H1 (cell line): ENCODE measurements at regions not wholly inside any gene's neighbourhood (a gene's known extent, or its start where the extent isn't known, plus 50 kb on each side); places are given as distances from the start of the nearest gene placed in this dataset.

ENCODE experiments used
- CTCF ChIA-PET: fragments of 300-600 bp; sonication (Branson Sonifier 250); formaldehyde crosslinking; loops from one replicate; lab custom pipeline; 2021; ENCODE audit not compliant: partially characterized antibody; lab: Charles Lee
- POLR2A ChIA-PET: fragments of 300-600 bp; sonication (Branson Sonifier 250); formaldehyde crosslinking; loops from one replicate; lab custom pipeline; 2021; ENCODE audit warnings: inconsistent platforms; ENCODE audit not compliant: partially characterized antibody; lab: Charles Lee
- DNase-seq, 2 experiments: peaks; one replicate each; pipeline versions ENCODE4 v3.0.0 to v3.0.0-alpha.2; 2010 to 2022; ENCODE audit warnings: low spot score in 2 of 2, low read depth in 1 of 2, mixed read lengths in 1 of 2
- FAIRE-seq: peaks from 2 replicates; lab custom pipeline; 2011; peaks lifted over from hg19 to GRCh38; lab: Jason Lieb, UNC
- H2AFZ ChIP-seq: 2 replicates; pipeline ENCODE4 v1.8.1; 2012; ENCODE audit warnings: low read length, inconsistent platforms
- H2AK5ac ChIP-seq: 2 replicates; pipeline ENCODE4 v1.6.1; 2013; ENCODE audit warnings: low read depth, low read length
- H2BK120ac ChIP-seq: replicated peaks from 2 replicates; pipeline ENCODE3; 2013; ENCODE audit warnings: low read depth, low read length, inconsistent platforms
- H2BK12ac ChIP-seq: 2 replicates; pipeline ENCODE4 v1.6.1; 2013; ENCODE audit warnings: low read depth, low read length
- H2BK15ac ChIP-seq: 2 replicates; pipeline ENCODE4 v1.6.1; 2013; ENCODE audit warnings: low read length
- H2BK20ac ChIP-seq: 2 replicates; pipeline ENCODE4 v1.6.1; 2013; ENCODE audit warnings: low read length
- H2BK5ac ChIP-seq: 2 replicates; pipeline ENCODE4 v1.6.1; 2013; ENCODE audit warnings: low read depth, low read length
- H3K14ac ChIP-seq: 2 replicates; pipeline ENCODE4 v1.6.1; 2013; ENCODE audit warnings: inconsistent platforms; ENCODE audit not compliant: insufficient read length
- H3K18ac ChIP-seq: 2 replicates; pipeline ENCODE4 v1.6.1; 2013; ENCODE audit warnings: low read length; ENCODE audit errors: extremely low read depth
- H3K23ac ChIP-seq: 2 replicates; pipeline ENCODE4 v1.6.1; 2013; ENCODE audit warnings: inconsistent platforms; ENCODE audit not compliant: insufficient read length
- H3K23me2 ChIP-seq: 2 replicates; pipeline ENCODE4 v1.6.1; 2013; ENCODE audit warnings: low read depth, low read length
- H3K27ac ChIP-seq: 2 replicates; pipeline ENCODE4 v1.6.1; 2011; ENCODE audit warnings: low read depth, low read length, inconsistent platforms
- H3K27me3 ChIP-seq, 4 experiments: replicated peaks in 1 of 4; 1 replicate in 1 of 4; 2 replicates in 3 of 4; pipeline versions ENCODE4 v1.6.1 to v1.8.1; 2011 to 2013; ENCODE audit warnings: low read length in 3 of 4, mild to moderate bottlenecking in 3 of 4, inconsistent platforms in 2 of 4, mixed read lengths in 2 of 4, moderate library complexity in 1 of 4; ENCODE audit not compliant: control insufficient read depth in 3 of 4, insufficient read depth in 3 of 4; ENCODE audit errors: extremely low read depth in 1 of 4
- H3K36me3 ChIP-seq, 4 experiments: 2 replicates each; pipeline versions ENCODE4 v1.6.1 to v1.8.1; 2011 to 2013; ENCODE audit warnings: mild to moderate bottlenecking in 4 of 4, low read length in 3 of 4, moderate library complexity in 2 of 4, control low read depth in 1 of 4, inconsistent platforms in 1 of 4; ENCODE audit not compliant: insufficient read depth in 4 of 4, control insufficient read depth in 2 of 4
- H3K4ac ChIP-seq: replicated peaks from 2 replicates; pipeline ENCODE3; 2013; ENCODE audit warnings: low read length, low read depth, mixed read lengths, inconsistent platforms; ENCODE audit not compliant: insufficient read length
- H3K4me1 ChIP-seq, 4 experiments: replicated peaks in 1 of 4; 1 replicate in 1 of 4; 2 replicates in 3 of 4; pipeline versions ENCODE4 v1.6.1 to v1.8.1; 2011 to 2013; ENCODE audit warnings: low read length in 3 of 4, inconsistent platforms in 2 of 4, mixed read lengths in 1 of 4; ENCODE audit not compliant: insufficient read depth in 4 of 4, control insufficient read depth in 3 of 4
- H3K4me2 ChIP-seq, 2 experiments: 2 replicates each; pipeline versions ENCODE4 v1.6.1 to v1.8.1; 2011 to 2013; ENCODE audit warnings: low read depth in 2 of 2, low read length in 2 of 2, control low read depth in 1 of 2, inconsistent platforms in 1 of 2, mild to moderate bottlenecking in 1 of 2; ENCODE audit not compliant: insufficient read depth in 1 of 2
- H3K4me3 ChIP-seq, 4 experiments: fragments of 200-600, 300-600 bp in 1 of 4; sonication (generic), shearing (Covaris generic), sonication (Bioruptor Twin) in 1 of 4; 2 replicates each; pipeline versions ENCODE4 v1.5.1 to v1.8.1; 2011 to 2016; ENCODE audit warnings: low read length in 4 of 4, low read depth in 3 of 4, control low read depth in 2 of 4, inconsistent platforms in 2 of 4, mild to moderate bottlenecking in 2 of 4, mixed read lengths in 1 of 4, moderate library complexity in 1 of 4; ENCODE audit not compliant: insufficient read depth in 2 of 4; ENCODE audit errors: extremely low read depth in 1 of 4
- H3K56ac ChIP-seq: replicated peaks from 2 replicates; pipeline ENCODE3; 2013; ENCODE audit warnings: low read depth, mild to moderate bottlenecking, mixed read lengths, low read length, inconsistent platforms; ENCODE audit not compliant: insufficient read length
- H3K79me1 ChIP-seq: 2 replicates; pipeline ENCODE4 v1.6.1; 2013; ENCODE audit warnings: low read depth, low read length, control low read depth
- H3K79me2 ChIP-seq, 2 experiments: 2 replicates each; pipeline versions ENCODE4 v1.6.1 to v1.8.1; 2012 to 2013; ENCODE audit warnings: low read length in 2 of 2, mild to moderate bottlenecking in 2 of 2, inconsistent platforms in 1 of 2; ENCODE audit not compliant: insufficient read depth in 2 of 2, control insufficient read depth in 1 of 2
- H3K9ac ChIP-seq, 4 experiments: replicated peaks in 1 of 4; 1 replicate in 1 of 4; 2 replicates in 3 of 4; pipeline versions ENCODE4 v1.6.1 to v1.8.1; 2011 to 2013; ENCODE audit warnings: low read depth in 3 of 4, low read length in 3 of 4, control low read depth in 2 of 4, mild to moderate bottlenecking in 2 of 4, moderate library complexity in 2 of 4, inconsistent platforms in 1 of 4; ENCODE audit errors: extremely low read depth in 1 of 4
- H3K9me3 ChIP-seq, 2 experiments: 2 replicates each; pipeline versions ENCODE4 v1.6.1 to v1.8.1; 2012 to 2013; ENCODE audit warnings: mild to moderate bottlenecking in 2 of 2, moderate library complexity in 2 of 2, control low read depth in 1 of 2, inconsistent platforms in 1 of 2, low read depth in 1 of 2, low read length in 1 of 2, mixed read lengths in 1 of 2; ENCODE audit not compliant: insufficient read depth in 2 of 2
- H4K20me1 ChIP-seq, 2 experiments: replicated peaks in 1 of 2; 2 replicates each; pipeline versions ENCODE3 to v1.8.1; 2011 to 2013; ENCODE audit warnings: inconsistent platforms in 2 of 2, low read length in 2 of 2, mild to moderate bottlenecking in 1 of 2; ENCODE audit not compliant: insufficient read depth in 2 of 2, control insufficient read depth in 1 of 2
- H4K5ac ChIP-seq: 2 replicates; pipeline ENCODE4 v1.6.1; 2013; ENCODE audit warnings: low read length, low read depth, mixed read lengths, inconsistent platforms; ENCODE audit not compliant: insufficient read length
- H4K8ac ChIP-seq: 2 replicates; pipeline ENCODE4 v1.8.0; 2013; ENCODE audit warnings: mild to moderate bottlenecking, moderate library complexity, low read length, inconsistent platforms; ENCODE audit not compliant: insufficient read depth; ENCODE audit errors: extremely low read depth
- H4K91ac ChIP-seq: replicated peaks from 2 replicates; pipeline ENCODE3; 2013; ENCODE audit warnings: low read length, mixed read lengths, inconsistent platforms; ENCODE audit not compliant: insufficient read length
- BCL11A ChIP-seq, 2 experiments: IDR thresholded peaks; one replicate each; pipeline ENCODE4 v1.6.1; 2011; ENCODE audit warnings: low read depth in 2 of 2, low read length in 2 of 2, mild to moderate bottlenecking in 2 of 2
- BRCA1 ChIP-seq: IDR thresholded peaks from 2 replicates; pipeline ENCODE4 v1.6.1; 2012; ENCODE audit warnings: low read depth, low read length, improper control_type of control experiment
- CEBPB ChIP-seq: IDR thresholded peaks from 2 replicates; pipeline ENCODE4 v1.6.1; 2012; ENCODE audit warnings: low read depth, low read length
- MAFK ChIP-seq: IDR thresholded peaks from 2 replicates; pipeline ENCODE4 v1.6.1; 2012; ENCODE audit warnings: low read depth, mild to moderate bottlenecking, improper control_type of control experiment, low read length
- POU5F1 ChIP-seq: IDR thresholded peaks from 2 replicates; pipeline ENCODE4 v1.6.1; 2011; ENCODE audit warnings: low read depth, mild to moderate bottlenecking, low read length, moderate library complexity
- RBBP5 ChIP-seq: IDR thresholded peaks from 2 replicates; pipeline ENCODE4 v1.7.1; 2012; ENCODE audit warnings: low read depth, mild to moderate bottlenecking, inconsistent platforms, low read length, moderate library complexity, borderline replicate concordance
- RFX5 ChIP-seq: IDR thresholded peaks from 2 replicates; pipeline ENCODE4 v1.6.1; 2011; ENCODE audit warnings: low read depth, low read length, improper control_type of control experiment, borderline replicate concordance
- RNF2 ChIP-seq: fragments of 200-900, 300-1000 bp; sonication (generic); IDR thresholded peaks from 2 replicates; pipeline ENCODE4 v1.7.1; 2016; ENCODE audit warnings: borderline replicate concordance, low read depth, mild to moderate bottlenecking, antibody characterized with exemption, low read length; ENCODE audit not compliant: poor library complexity, severe bottlenecking; ENCODE audit errors: missing control alignments
- WGBS, 2 experiments: shearing (Covaris generic) in 1 of 2; methylation state at CpG; one replicate each; pipeline versions ENCODE4 v1.1.6 to v1.1.7; 2013 to 2015; ENCODE audit warnings: low lambda C conversion rate in 2 of 2, mixed read lengths in 2 of 2, inconsistent platforms in 1 of 2, low coverage in 1 of 2, missing lambda C conversion rate in 1 of 2; ENCODE audit not compliant: insufficient replicate concordance in 2 of 2, insufficient coverage in 1 of 2, insufficient read length in 1 of 2; ENCODE audit errors: extremely low coverage in 1 of 2, missing lambda C conversion rate in 1 of 2; 5-methylcytosine and 5-hydroxymethylcytosine counted together
- TF ChIP-seq, protein P1 (sequence below): IDR thresholded peaks from 2 replicates; pipeline ENCODE4 v1.6.1; 2012; ENCODE audit warnings: inconsistent platforms
- TF ChIP-seq, protein P2 (sequence below): IDR thresholded peaks from 2 replicates; pipeline ENCODE4 v1.6.1; 2011; ENCODE audit warnings: low read depth, mild to moderate bottlenecking, low read length; ENCODE audit not compliant: insufficient read depth

DNA sequence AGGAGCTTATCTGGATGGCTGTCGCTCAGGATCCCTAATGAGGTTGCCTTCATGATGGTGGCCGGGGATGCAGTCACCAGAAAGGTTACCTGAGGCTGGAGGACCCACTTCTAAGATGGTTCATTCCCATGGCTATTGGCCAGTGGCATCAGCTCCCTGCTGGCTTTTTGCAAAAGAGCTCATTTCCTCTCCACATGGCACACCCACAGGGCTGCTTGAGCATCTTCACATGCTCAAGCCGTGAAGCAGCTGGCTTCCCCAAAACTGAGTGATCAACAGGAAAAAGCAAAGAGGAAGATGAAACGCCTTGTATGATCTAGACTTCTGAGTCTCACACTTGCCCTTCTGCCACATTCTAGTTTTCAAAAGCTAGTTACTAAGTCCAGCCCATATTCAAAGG lies 124.6 kb upstream of the CXADR start:
- no peaks in the 10 kb centered on the region for H3K36me3 ChIP-seq
- no peak overlapping the region for H3K56ac ChIP-seq
- H2BK120ac ChIP-seq: no peak overlapping the region
- no peaks in the 10 kb centered on the region for H3K23me2 ChIP-seq
- H2BK5ac ChIP-seq: no peak overlapping the region
- H2AFZ ChIP-seq: peak overlapping the region; percentile 74; the same call in 1 of the 2 replicates
- no peak overlapping the region for H4K91ac ChIP-seq
- no peak overlapping the region for H2BK12ac ChIP-seq
- no peak for DNase-seq
- ChIA-PET POLR2A (interaction anchor here (0.7 kb wide), 1 partner anchor 505 kb away, joined by 3 read pairs; no protein-coding TSS in a partner anchor), CTCF (interaction anchor here (0.7 to 4.6 kb wide), 15 partner anchors 8 to 277 kb away, joined by 3 to 34 read pairs (median 5); no protein-coding TSS in a partner anchor)
- H4K20me1 ChIP-seq: no peaks in the 10 kb centered on the region
- H4K5ac ChIP-seq: no peak overlapping the region
- H3K79me2 ChIP-seq: no peaks in the 10 kb centered on the region
- no peaks in the 10 kb centered on the region for H3K27me3 ChIP-seq
- no peak overlapping the region for H3K18ac ChIP-seq
- no peak overlapping the region for H3K4ac ChIP-seq
- H3K27ac ChIP-seq: no peak overlapping the region
- H3K9me3 ChIP-seq: no peaks in the 10 kb centered on the region
- H3K23ac ChIP-seq: no peak overlapping the region
- TF ChIP-seq BCL11A (IDR thresholded peaks at IDR 0.05; ENCODE audit: low read depth in 2 of 2, low read length in 2 of 2): no peak
- no peak for TF ChIP-seq MAFK
- no peak for TF ChIP-seq RFX5
- TF ChIP-seq, protein P1, sequence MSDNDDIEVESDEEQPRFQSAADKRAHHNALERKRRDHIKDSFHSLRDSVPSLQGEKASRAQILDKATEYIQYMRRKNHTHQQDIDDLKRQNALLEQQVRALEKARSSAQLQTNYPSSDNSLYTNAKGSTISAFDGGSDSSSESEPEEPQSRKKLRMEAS: no peak
- TF ChIP-seq, protein P2, sequence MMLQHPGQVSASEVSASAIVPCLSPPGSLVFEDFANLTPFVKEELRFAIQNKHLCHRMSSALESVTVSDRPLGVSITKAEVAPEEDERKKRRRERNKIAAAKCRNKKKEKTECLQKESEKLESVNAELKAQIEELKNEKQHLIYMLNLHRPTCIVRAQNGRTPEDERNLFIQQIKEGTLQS: no peak
- TF ChIP-seq RBBP5: no peak
- no peak for TF ChIP-seq CEBPB
- no peak for TF ChIP-seq RNF2
- TF ChIP-seq BRCA1: no peak
- no peak for TF ChIP-seq POU5F1
- peaks cover 0 to 4% (median 1%) of the 10 kb centered on the region in 4 experiments; a peak in 2 of 7 replicates for H3K4me1 ChIP-seq
- H3K4me3 ChIP-seq: no peak overlapping the region
- 92% methylated on average over 4 of the region's 4 CpGs; no CpG with 5 or more reads in 1 of the 2 experiments for WGBS, 2 experiments
- FAIRE-seq: no peak
- H3K4me2 ChIP-seq: no peak overlapping the region
- H3K9ac ChIP-seq: no peak overlapping the region
- no peak overlapping the region for H2BK15ac ChIP-seq
- no peaks in the 10 kb centered on the region for H3K79me1 ChIP-seq
- H2BK20ac ChIP-seq: no peak overlapping the region
- H4K8ac ChIP-seq: no peak overlapping the region
- H3K14ac ChIP-seq: no peak overlapping the region
- no peak overlapping the region for H2AK5ac ChIP-seq
